ENCODE measurements at regions not wholly inside any gene's neighbourhood (a gene's known extent, or its start where the extent isn't known, plus 50 kb on each side); places are given as distances from the start of the nearest gene placed in this dataset.
"Not testable (repeated sequence)": the region's sequence is repeated elsewhere in the genome, so short reads cannot be mapped to it uniquely, and the experiment has no call there.

- Histone ChIP-seq H3K27me3 (replicated peaks; ENCODE audit: insufficient read depth) (no peaks in the 10 kb centered on the region), H3K36me3 (no peaks in the 10 kb centered on the region), H3K4me3 (no peak overlapping the region), H3K27ac (no peak overlapping the region), H3K4me1 (replicated peaks) (no peaks in the 10 kb centered on the region), H3K9me3 (no peaks in the 10 kb centered on the region)
- DNase-seq (ENCODE audit: low spot score): no peak
- TF ChIP-seq POLR2AphosphoS5 (IDR thresholded peaks at IDR 0.05): no peak
- TF ChIP-seq POLR2A (IDR thresholded peaks at IDR 0.05): no peak
- no peak for TF ChIP-seq CTCF (IDR thresholded peaks at IDR 0.05)
- intact Hi-C loops (cut with DNase I): no loop called here
- WGBS: 100% methylated on average over 1 of the region's 1 CpG
These were observed 106.3 kb upstream of the SPATA12 start for GRCh38 chr3:56954125-56954524.

GRCh38 chr3:56952846-56953245, 107.6 kb upstream of the SPATA12 start:
- intact Hi-C loops (cut with DNase I): no loop called here
- no peaks in the 10 kb centered on the region for H3K4me1 ChIP-seq (replicated peaks)
- no peaks in the 10 kb centered on the region for H3K9me3 ChIP-seq
- TF ChIP-seq CTCF (IDR thresholded peaks at IDR 0.05): no peak
- TF ChIP-seq POLR2A (IDR thresholded peaks at IDR 0.05): no peak
- no peak for TF ChIP-seq POLR2AphosphoS5 (IDR thresholded peaks at IDR 0.05)
- H3K27me3 ChIP-seq (replicated peaks; ENCODE audit: insufficient read depth): no peaks in the 10 kb centered on the region
- H3K36me3 ChIP-seq: no peaks in the 10 kb centered on the region
- WGBS: 89% methylated on average over 4 of the region's 4 CpGs
- H3K4me3 ChIP-seq: no peak overlapping the region
- H3K27ac ChIP-seq: no peak overlapping the region
- DNase-seq (ENCODE audit: low spot score): no peak

- DNase-seq (ENCODE audit: low spot score): no peak
- intact Hi-C loops (cut with DNase I): no loop called here
- H3K36me3 ChIP-seq: no peaks in the 10 kb centered on the region
- no peaks in the 10 kb centered on the region for H3K4me1 ChIP-seq (replicated peaks)
- no peak overlapping the region for H3K4me3 ChIP-seq
- 61% methylated on average over 1 of the region's 1 CpG for WGBS
- H3K27me3 ChIP-seq (replicated peaks; ENCODE audit: insufficient read depth): no peaks in the 10 kb centered on the region
- H3K9me3 ChIP-seq: no peaks in the 10 kb centered on the region
- no peak overlapping the region for H3K27ac ChIP-seq
- TF ChIP-seq CTCF (IDR thresholded peaks at IDR 0.05): no peak
- TF ChIP-seq POLR2AphosphoS5 (IDR thresholded peaks at IDR 0.05): no peak
- TF ChIP-seq POLR2A (IDR thresholded peaks at IDR 0.05): no peak
These were observed 108.4 kb upstream of the SPATA12 start for GRCh38 chr3:56952061-56952460.

GRCh38 chr3:56951366-56951765, 109.1 kb upstream of the SPATA12 start:
- no peak for DNase-seq (ENCODE audit: low spot score)
- H3K4me3 ChIP-seq: no peak overlapping the region
- H3K27me3 ChIP-seq (replicated peaks; ENCODE audit: insufficient read depth): no peaks in the 10 kb centered on the region
- H3K36me3 ChIP-seq: no peaks in the 10 kb centered on the region
- WGBS: 30% methylated on average over 1 of the region's 1 CpG
- H3K4me1 ChIP-seq (replicated peaks): no peaks in the 10 kb centered on the region
- intact Hi-C loops (cut with DNase I): no loop called here
- no peak overlapping the region for H3K27ac ChIP-seq
- H3K9me3 ChIP-seq: no peaks in the 10 kb centered on the region
- TF ChIP-seq POLR2AphosphoS5 (IDR thresholded peaks at IDR 0.05) (no peak), POLR2A (IDR thresholded peaks at IDR 0.05) (no peak), CTCF (IDR thresholded peaks at IDR 0.05) (no peak)

- H3K27ac ChIP-seq; H3K9me3 ChIP-seq; intact Hi-C loops (cut with DNase I); H3K27me3 ChIP-seq (replicated peaks; ENCODE audit: insufficient read depth); H3K4me3 ChIP-seq; DNase-seq (ENCODE audit: low spot score); H3K4me1 ChIP-seq (replicated peaks); H3K36me3 ChIP-seq: not testable (repeated sequence)
- 88% methylated on average over 5 of the region's 5 CpGs for WGBS
These were observed 115.1 kb upstream of the SPATA12 start for GRCh38 chr3:56945378-56945777.

Data from prostate gland (tissue), 2 donors.